Spleen (tissue), 7 donors: ENCODE measurements at regions not wholly inside any gene's neighbourhood (a gene's known extent, or its start where the extent isn't known, plus 50 kb on each side); places are given as distances from the start of the nearest gene placed in this dataset.
"Not testable (repeated sequence)": the region's sequence is repeated elsewhere in the genome, so short reads cannot be mapped to it uniquely, and the experiment has no call there.

Source experiments
- CTCF ChIP-seq, 11 experiments: fragments of 200-600 bp in 7 of 11; fragments of 450-650 bp in 4 of 11; sonication (generic) in 4 of 11; IDR thresholded peaks in 8 of 11; conservative IDR thresholded peaks in 3 of 11; 1 replicate in 7 of 11; 2 replicates in 4 of 11; pipeline versions ENCODE4 v1.4.0 to v1.8.0; 2016 to 2021; ENCODE audit warnings: antibody characterized with exemption in 11 of 11, inconsistent platforms in 4 of 11, mild to moderate bottlenecking in 1 of 11
- POLR2A ChIP-seq, 3 donors: fragments of 450-650 bp; IDR thresholded peaks; one replicate each; pipeline ENCODE4 v1.5.1; 2017; ENCODE audit warnings: antibody characterized with exemption in 3 of 3, mild to moderate bottlenecking in 1 of 3
- donor health status: DM: no; HTN: no; CAD: no; lungs with moderate emphysema.
- donor health status: DM: no; HTN: no; CAD: no.
- donor health status: DM: no; HTN: no; CAD: no.

GRCh38 chr15:30755036-30755687 lies 129.2 kb downstream of the ARHGAP11B start:
- peak in 7 of 11 experiments; percentile 17 to 56 (median 48) for TF ChIP-seq CTCF (IDR thresholded peaks at IDR 0.05 in 8 of 11, conservative IDR thresholded peaks at IDR 0.05 in 3 of 11)
- not testable (repeated sequence) for TF ChIP-seq POLR2A (IDR thresholded peaks at IDR 0.05)
